EH (cell line): ENCODE measurements at regions not wholly inside any gene's neighbourhood (a gene's known extent, or its start where the extent isn't known, plus 50 kb on each side); places are given as distances from the start of the nearest gene placed in this dataset.

Source experiments
- DNase-seq: peaks from one replicate; pipeline ENCODE4 v3.0.0-alpha.2; 2015; ENCODE audit warnings: low read depth

DNA sequence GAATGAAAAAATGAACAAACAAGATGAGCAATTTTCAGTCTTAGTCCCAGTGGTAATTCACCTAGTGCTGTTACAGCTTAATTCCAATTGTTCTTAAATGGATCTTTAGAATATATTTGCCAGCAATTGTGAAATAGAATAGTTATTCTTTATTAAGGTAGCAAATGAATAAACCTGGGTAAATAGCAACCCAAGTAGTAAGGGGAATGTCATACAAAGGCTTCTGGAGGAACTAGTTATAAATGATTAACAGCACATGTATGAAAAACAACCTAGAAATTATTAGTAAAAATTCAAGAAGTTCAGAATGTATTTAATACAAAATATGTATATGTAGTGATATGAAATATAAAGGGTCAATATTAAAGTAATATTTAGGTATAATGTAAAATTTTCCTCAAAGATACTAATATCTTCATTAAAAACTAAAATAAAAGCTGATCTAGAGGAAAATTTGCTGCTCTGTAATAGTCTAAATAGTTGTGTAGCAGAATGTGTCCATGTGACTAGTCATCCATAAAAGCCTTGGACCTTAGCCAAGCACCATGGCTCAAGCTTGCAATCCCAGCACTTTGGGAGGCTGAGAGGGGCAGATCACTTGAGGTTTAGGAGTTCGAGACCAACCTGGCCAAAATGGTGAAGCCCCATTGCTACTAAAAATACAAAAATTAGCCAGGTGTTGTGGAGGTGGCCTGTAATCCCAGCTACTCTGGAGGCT is 535.9 kb upstream of the ATXN8OS start:
- DNase-seq, result no peak

- no peak for DNase-seq
These were observed 540.1 kb upstream of the ATXN8OS start for GRCh38 chr13:69567514-69567913.

GRCh38 chr13:69566104-69566716 is 541.4 kb upstream of the ATXN8OS start:
- no peak for DNase-seq

- peak; percentile 6 for DNase-seq
These were observed 542.3 kb upstream of the ATXN8OS start for GRCh38 chr13:69565334-69565733.

GRCh38 chr13:69556540-69557196 is 551.0 kb upstream of the ATXN8OS start:
- DNase-seq, result no peak

DNA sequence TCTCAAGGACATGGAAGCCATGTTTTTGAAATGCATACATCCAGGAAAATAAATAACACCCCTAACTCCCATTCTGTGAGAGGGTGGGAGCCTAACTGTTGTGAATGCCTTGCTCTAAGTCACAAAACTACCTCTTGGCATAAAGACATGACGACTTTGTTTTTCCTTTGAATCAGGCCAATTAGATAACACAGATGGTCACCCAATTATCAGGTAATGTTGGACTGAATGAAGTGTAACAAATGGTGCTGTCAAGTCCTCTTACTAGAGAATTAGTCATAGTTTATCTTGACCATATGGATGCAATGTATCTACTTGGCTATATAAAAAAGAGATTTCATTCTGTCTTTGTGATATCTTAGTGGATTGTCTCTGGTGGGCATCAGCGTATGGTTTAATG is 553.6 kb upstream of the ATXN8OS start:
- DNase-seq, result no peak

- DNase-seq, result no peak
These were observed 556.4 kb upstream of the ATXN8OS start for GRCh38 chr13:69551193-69551592.

GRCh38 chr13:69547780-69548179 is 559.8 kb upstream of the ATXN8OS start:
- no peak for DNase-seq

DNA sequence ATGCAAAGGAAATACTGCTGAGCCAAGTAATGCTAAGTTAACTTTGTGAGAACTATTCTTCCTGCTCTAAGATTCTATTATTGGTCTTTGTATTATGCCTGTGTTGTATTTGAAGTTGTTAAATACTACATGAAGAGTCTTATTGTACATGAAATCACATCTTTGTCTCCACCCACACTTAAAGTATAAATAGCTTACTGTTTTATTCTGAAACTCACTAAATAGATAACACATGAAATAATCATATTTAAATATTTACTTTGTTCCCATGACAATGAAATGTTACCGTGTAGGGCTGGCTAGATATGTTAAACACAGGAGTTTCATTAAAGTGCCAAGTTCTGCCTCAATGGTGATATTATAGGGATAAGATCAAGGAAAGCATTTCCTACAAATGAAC is 562.1 kb upstream of the ATXN8OS start:
- no peak for DNase-seq

DNA sequence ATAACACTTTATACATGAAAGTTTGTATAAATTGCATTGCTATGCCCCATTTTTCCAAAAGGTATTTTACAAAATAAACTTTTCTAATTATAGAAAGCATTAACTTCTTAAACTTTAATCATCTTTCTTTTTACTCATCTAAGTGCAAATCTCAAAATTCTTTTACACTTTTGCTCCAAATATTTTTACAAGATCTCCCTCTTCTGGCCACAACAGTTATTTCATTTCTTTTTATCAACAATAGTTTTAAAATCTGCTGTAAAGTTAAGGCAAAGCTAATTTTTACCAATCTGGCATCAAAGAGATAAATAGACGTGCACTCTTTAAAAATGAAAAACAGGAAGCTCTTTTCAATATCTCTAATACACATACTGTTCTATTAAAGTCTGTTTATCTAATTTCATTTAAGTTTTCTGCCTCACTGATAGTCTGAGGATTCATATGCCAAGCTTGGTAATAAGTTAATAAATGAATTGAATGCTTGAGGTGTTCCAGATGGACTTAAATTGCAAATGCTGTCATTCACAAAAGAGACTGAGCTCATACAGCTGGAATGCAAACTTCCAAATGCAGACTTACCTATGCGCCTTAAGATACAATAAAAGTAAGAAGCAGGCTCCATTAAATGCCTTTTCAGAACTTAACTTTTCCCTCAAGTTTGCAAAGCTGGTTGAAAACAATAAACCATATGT is 583.0 kb upstream of the ATXN8OS start:
- no peak for DNase-seq

- DNase-seq, result no peak
These were observed 610.6 kb upstream of the ATXN8OS start for GRCh38 chr13:69496981-69497380.

DNA sequence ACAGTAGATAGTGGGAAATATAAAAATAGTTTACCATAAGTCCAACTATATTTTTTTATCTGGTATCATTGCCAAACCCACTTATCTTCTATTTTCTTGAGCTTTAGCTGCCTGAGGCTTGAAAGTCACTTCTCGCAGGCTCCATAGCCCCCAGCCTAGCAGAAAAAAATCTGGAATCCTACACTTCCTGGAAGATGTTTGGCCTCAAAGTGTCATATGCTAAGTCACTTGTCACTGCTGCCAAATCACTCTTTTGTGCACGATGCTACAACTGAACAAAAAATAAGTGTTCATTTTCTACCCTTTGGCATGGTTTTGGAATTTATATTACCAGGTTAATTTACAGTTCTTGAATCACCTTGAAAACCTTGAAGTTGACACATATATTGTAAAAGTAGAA is 612.5 kb upstream of the ATXN8OS start:
- no peak for DNase-seq

- no peak for DNase-seq
These were observed 620.0 kb upstream of the ATXN8OS start for GRCh38 chr13:69487576-69487975.

DNA sequence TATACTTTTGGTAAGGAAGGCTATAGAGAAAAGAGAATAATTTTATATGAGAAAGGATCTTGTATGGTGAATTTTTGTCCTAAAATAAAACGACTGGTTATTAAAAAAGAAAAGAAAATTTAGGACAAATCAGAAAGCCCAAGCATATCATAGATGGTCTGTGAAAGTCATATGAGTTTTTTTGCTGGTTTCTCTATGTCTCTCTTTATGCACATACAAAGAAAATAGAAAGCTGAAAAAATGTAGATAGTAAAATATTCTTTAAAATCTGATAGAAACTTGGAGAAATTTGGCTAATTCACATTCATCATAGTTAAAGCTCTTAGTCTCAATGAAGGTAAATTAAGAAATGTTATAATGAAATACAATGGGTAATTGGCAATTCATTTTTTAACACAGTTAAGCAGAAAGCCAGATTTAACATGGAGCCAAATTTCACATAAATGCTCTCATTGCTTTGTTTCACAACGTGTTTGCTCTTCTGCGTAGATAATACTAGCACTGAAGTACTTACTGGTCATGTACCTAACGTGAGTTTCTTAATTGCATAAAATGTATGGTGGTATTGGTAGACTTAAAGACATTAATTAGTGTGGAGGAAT is 621.5 kb upstream of the ATXN8OS start:
- DNase-seq, result no peak

- no peak for DNase-seq
These were observed 630.2 kb upstream of the ATXN8OS start for GRCh38 chr13:69477451-69477850.

GRCh38 chr13:69474011-69474685 is 633.5 kb upstream of the ATXN8OS start:
- DNase-seq, result no peak

GRCh38 chr13:69468624-69469023 is 639.0 kb upstream of the ATXN8OS start:
- DNase-seq, result no peak

DNA sequence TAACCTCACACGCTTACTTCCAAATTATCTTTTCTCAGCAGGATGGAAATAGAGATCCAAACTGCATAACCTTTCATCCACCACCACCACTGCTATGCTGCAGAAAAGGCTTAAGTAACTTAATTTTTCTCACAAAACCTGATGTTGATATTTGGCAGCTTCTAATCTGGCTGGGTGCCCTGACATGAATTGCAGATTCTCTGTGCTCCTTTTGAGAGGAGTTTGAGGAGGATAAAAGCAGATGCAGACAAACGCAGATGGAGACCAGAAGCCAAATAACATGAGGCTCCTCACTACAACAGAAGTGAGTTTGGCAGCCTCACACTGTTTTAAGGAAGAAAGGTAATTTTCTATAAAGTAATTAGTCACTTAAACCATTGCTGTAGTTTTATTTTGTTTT is 646.2 kb upstream of the ATXN8OS start:
- no peak for DNase-seq

DNA sequence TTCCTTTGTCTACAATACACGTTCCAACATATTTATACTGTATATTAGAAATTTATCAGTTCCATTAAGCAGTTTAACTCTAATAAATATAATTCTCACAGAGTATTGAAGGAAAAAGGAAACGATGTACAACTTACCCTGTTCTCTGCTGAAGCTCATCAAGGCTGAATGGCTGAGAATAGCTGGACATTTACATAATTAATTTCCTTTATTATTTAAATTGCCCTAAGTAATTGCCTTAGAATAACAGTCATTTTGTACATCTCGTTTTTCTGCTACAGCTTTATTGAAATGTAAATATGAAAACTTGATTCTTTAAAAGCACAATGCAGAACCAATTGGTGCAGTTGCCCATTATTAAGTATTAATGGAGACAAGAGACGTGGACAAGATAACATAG is 648.3 kb upstream of the ATXN8OS start:
- no peak for DNase-seq

GRCh38 chr13:69458013-69458412 is 649.6 kb upstream of the ATXN8OS start:
- DNase-seq, result no peak

GRCh38 chr13:69450245-69450644 is 657.4 kb upstream of the ATXN8OS start:
- DNase-seq, result no peak

- no peak for DNase-seq
These were observed 682.4 kb upstream of the ATXN8OS start for GRCh38 chr13:69425235-69425634.
